ENCODE measurements at regions not wholly inside any gene's neighbourhood (a gene's known extent, or its start where the extent isn't known, plus 50 kb on each side); places are given as distances from the start of the nearest gene placed in this dataset.

DNA sequence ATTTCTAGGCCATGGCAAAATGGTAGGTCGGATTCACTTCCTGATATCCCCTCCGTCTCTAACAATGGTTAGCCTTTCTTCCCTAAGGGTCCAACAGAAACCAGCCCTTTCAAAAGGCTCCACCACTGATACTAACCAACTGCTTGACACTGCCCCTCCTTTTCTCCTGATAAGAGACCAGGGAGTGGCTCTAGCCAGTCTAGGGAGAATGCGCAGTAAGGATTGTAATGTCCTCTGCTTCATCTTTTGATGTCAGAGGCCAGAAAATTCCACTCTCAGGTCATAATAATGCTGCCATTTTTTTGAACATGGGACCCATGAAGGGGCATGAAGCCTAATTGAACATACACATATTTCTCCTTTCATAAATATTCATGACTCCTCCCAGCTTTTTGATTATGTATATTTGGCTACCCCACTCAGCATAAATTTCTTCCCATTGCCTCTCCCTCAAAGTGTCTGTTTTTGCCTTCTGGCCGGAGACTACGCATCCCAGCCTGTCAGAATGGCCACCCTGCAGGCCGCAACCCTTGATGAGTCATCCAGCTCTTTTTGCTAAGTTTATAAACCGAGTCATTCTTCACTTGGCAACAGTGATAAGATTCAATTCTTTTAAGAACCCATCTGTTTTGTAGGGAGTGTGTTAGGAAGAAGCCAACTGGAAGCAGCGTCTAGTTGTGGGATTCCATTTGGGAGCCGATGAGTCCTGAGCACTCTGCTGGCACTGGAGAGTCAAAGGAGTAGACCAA is 189.0 kb upstream of the MCTP2 start:
- TF ChIP-seq, protein P1, sequence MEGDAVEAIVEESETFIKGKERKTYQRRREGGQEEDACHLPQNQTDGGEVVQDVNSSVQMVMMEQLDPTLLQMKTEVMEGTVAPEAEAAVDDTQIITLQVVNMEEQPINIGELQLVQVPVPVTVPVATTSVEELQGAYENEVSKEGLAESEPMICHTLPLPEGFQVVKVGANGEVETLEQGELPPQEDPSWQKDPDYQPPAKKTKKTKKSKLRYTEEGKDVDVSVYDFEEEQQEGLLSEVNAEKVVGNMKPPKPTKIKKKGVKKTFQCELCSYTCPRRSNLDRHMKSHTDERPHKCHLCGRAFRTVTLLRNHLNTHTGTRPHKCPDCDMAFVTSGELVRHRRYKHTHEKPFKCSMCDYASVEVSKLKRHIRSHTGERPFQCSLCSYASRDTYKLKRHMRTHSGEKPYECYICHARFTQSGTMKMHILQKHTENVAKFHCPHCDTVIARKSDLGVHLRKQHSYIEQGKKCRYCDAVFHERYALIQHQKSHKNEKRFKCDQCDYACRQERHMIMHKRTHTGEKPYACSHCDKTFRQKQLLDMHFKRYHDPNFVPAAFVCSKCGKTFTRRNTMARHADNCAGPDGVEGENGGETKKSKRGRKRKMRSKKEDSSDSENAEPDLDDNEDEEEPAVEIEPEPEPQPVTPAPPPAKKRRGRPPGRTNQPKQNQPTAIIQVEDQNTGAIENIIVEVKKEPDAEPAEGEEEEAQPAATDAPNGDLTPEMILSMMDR (IDR thresholded peaks at IDR 0.05; ENCODE audit: extremely low read depth, insufficient read depth, missing control alignments) = no peak
- DNase-seq (ENCODE audit: low spot score) = no peak
- in situ Hi-C loops (cut with MboI; ENCODE audit: low pct_unique_long_range_greater_than_20kb, low sequenced_read_pairs, unreplicated experiment) = no loop called here

DNA sequence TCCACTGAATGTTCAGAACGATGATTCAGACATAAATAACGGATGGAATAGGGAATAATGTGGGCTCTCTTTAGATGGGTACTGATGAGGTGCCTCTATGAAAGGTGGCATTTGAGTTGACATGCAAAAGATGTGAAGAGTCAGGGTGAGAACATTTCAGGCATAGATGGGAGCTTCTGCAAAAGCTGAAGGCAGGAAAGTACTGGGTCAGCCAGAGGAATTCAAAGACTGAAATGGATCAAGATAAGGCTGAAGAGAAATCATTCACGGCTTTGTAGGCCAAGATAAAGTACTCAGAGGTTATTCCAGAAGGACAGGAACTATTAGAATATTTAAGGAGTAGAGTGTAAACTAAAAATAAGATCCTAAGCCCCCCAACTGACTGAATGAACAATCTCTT is 189.6 kb upstream of the MCTP2 start:
- DNase-seq (ENCODE audit: low spot score) = no peak
- in situ Hi-C loops (cut with MboI; ENCODE audit: low pct_unique_long_range_greater_than_20kb, low sequenced_read_pairs, unreplicated experiment) = no loop called here
- TF ChIP-seq, protein P1 (IDR thresholded peaks at IDR 0.05; ENCODE audit: extremely low read depth, insufficient read depth, missing control alignments) = no peak

DNA sequence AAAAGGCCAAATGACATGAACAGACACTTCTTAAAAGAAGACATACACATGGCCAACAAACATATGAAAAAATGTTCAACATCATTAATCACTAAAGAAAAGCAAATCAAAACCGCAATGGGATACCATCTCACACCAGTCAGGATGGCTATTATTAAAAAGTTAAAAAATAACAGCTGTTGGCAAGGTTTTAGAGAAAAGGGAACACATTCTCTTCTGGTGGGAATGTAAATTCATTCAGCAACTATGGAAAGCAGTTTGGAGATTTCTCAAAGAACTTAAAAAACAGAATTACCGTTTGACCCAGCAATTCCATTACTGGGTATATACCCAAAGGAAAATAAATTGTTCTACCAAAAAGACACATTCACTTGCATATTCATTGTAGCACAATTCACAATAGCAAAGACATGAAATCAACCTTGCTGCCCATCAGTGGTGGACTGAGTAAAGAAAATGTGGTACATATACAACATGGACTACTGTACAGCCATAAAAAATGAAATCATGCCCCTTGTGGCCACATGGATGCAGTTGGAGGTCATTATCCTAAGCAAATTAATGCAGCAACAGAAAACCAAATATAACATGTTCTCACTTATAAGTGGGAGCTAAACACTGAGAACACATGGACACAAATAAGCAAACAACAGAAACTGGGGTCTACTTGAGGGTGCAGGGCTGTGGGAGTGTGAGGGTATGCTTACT is 190.7 kb upstream of the MCTP2 start:
- in situ Hi-C loops (cut with MboI; ENCODE audit: low pct_unique_long_range_greater_than_20kb, low sequenced_read_pairs, unreplicated experiment) = no loop called here
- TF ChIP-seq, protein P1 (IDR thresholded peaks at IDR 0.05; ENCODE audit: extremely low read depth, insufficient read depth, missing control alignments) = no peak
- DNase-seq (ENCODE audit: low spot score) = no peak

DNA sequence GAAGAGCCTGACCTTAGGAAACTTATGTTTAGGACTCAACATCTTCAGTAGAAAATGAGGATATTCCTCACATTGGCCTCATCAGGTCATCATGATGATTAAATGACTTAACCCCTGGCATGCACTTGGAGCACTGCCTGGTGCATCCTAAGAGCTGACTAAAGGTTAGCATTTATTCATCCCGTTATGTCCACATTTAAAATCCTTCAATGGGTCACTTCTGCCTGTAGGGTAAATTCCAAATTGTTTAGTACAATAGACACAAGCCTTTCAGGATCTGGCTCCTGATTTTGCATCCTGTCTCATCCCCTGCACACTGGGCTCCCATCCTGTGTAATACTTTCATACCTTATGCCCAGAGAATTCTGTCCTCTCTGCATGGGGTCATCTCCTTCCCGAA is 195.2 kb upstream of the MCTP2 start:
- DNase-seq (ENCODE audit: low spot score) = no peak
- in situ Hi-C loops (cut with MboI; ENCODE audit: low pct_unique_long_range_greater_than_20kb, low sequenced_read_pairs, unreplicated experiment) = no loop called here
- TF ChIP-seq, protein P1 (IDR thresholded peaks at IDR 0.05; ENCODE audit: extremely low read depth, insufficient read depth, missing control alignments) = no peak

DNA sequence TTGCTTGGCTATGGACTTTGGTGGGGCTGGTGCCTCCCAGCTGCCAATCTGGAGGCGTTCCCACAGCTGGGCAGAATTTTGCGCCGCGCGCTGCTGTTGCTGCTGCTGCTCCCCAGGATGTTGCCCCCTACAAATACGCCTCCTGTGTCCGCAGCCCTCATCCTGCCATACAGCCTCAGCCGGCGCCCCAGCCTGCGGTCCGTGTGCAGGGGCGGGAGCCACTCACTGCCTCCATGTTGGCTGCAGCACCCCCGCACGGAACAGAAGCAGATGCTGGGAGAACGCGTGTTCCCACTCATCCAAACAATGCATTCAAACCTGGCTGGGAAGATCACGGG is 197.7 kb upstream of the MCTP2 start:
- DNase-seq (ENCODE audit: low spot score) = no peak
- in situ Hi-C loops (cut with MboI; ENCODE audit: low pct_unique_long_range_greater_than_20kb, low sequenced_read_pairs, unreplicated experiment) = no loop called here

DNA sequence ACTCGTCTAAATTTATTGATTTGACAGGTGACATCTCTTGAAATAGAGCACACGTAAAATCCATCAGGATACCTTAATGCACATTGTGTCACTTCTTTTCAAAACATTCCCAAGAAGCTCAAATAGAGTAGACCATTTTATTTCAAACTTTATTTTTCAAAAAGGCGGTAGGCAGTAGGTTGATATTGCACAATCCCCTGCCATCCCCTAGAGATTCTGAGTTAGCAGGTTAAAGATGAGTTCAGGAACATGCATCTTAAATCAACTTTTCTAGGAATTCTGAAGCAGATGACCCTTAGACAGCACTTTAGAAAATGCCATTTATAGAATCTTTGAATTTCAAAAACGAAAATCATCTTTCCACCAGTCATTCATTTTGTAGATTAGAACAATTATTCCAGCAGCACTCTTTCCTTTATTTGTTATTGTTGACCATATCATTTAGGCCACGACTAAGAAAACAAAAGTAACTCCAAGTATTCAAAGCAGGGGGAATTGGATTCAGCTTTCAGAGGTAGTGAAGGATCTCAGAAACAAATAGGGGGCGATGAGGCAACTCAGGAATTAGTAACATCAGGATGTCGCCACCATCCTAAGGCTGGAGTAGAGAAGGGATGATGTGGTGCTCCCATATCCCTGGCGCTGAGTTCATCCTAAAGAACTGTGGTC is 198.2 kb upstream of the MCTP2 start:
- TF ChIP-seq, protein P1 (IDR thresholded peaks at IDR 0.05; ENCODE audit: extremely low read depth, insufficient read depth, missing control alignments) = no peak
- in situ Hi-C loops (cut with MboI; ENCODE audit: low pct_unique_long_range_greater_than_20kb, low sequenced_read_pairs, unreplicated experiment) = no loop called here
- no peak for DNase-seq (ENCODE audit: low spot score)

More for the DNA sequence above, 197.7 kb upstream of the MCTP2 start:
- TF ChIP-seq, protein P1 (IDR thresholded peaks at IDR 0.05; ENCODE audit: extremely low read depth, insufficient read depth, missing control alignments) = no peak

Data from GM13977 (cell line).